AG09309 (cell line): ENCODE measurements at regions not wholly inside any gene's neighbourhood (a gene's known extent, or its start where the extent isn't known, plus 50 kb on each side); places are given as distances from the start of the nearest gene placed in this dataset.

Experiments used
- DNase-seq: peaks from one replicate; pipeline ENCODE4 v3.0.0-alpha.2; 2010; ENCODE audit warnings: low read depth
- H3K4me3 ChIP-seq: 2 replicates; pipeline ENCODE4 v1.5.1; 2011; ENCODE audit warnings: mild to moderate bottlenecking, low read depth, low read length, moderate library complexity; ENCODE audit not compliant: control insufficient read depth
- CTCF ChIP-seq: IDR thresholded peaks from 2 replicates; pipeline ENCODE4 v1.5.1; 2011; ENCODE audit warnings: mild to moderate bottlenecking, low read depth, low read length, inconsistent platforms; ENCODE audit not compliant: insufficient read depth, control insufficient read depth; ENCODE audit errors: missing control alignments

- TF ChIP-seq CTCF, result no peak
- DNase-seq, result no peak
- no peak overlapping the region for H3K4me3 ChIP-seq
Observed at GRCh38 chr2:59586176-59586575, 967.3 kb downstream of the BCL11A start.

GRCh38 chr2:59585655-59586054, 967.8 kb downstream of the BCL11A start:
- TF ChIP-seq CTCF, result no peak
- no peak for DNase-seq
- H3K4me3 ChIP-seq, result no peak overlapping the region

- no peak overlapping the region for H3K4me3 ChIP-seq
- DNase-seq, result no peak
- no peak for TF ChIP-seq CTCF
Observed at GRCh38 chr2:59584958-59585357, 968.5 kb downstream of the BCL11A start.

GRCh38 chr2:59583173-59583765, 970.2 kb downstream of the BCL11A start:
- TF ChIP-seq CTCF, result no peak
- H3K4me3 ChIP-seq, result no peak overlapping the region
- no peak for DNase-seq

GRCh38 chr2:59578349-59578748, 975.1 kb downstream of the BCL11A start:
- no peak overlapping the region for H3K4me3 ChIP-seq
- DNase-seq, result no peak
- TF ChIP-seq CTCF, result no peak

- DNase-seq, result no peak
Observed at GRCh38 chr2:59575191-59575590, 978.3 kb downstream of the BCL11A start.

More at GRCh38 chr2:59575191-59575590, 978.3 kb downstream of the BCL11A start:
- H3K4me3 ChIP-seq, result no peak overlapping the region
- no peak for TF ChIP-seq CTCF
